IPS-NIHi11 (cell line): ENCODE measurements at regions not wholly inside any gene's neighbourhood (a gene's known extent, or its start where the extent isn't known, plus 50 kb on each side); places are given as distances from the start of the nearest gene placed in this dataset.

Experiments
- DNase-seq: peaks from one replicate; pipeline ENCODE4 v3.0.0; 2012; ENCODE audit warnings: mixed read lengths, low spot score

DNA sequence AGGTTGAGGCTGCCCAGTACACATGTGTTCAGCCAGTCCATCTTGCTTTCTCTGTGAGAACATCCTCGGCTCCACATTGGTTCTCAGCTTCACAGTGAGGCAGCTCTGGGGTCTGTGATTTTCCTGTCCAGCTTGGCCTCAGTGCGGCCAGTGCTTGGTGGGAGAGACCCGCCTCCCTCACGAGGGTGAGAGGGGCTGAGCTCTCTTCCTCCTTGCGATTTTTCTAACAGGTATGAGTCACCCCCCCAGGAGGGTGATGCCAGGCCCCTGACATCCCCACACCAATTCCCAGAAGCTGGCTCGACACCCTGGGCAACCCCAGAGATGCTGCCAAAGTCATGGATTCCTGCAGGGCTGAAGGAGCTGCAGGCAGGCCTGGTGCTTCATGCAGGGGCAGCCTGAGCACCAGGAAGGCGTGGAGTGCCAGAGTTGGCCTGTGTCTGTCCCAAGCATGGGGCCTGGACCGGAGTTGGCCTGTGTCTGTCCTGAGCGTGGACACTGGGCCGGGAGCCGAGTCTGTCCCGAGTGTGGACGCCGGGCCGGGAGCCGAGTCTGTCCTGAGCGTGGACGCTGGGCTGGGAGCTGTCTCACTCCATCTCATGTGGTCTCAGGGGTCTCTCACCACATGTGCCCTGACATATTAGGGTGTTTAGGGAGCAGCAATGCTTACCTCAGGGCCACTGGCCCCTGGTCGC is 408.6 kb upstream of the IRX4 start:
- DNase-seq: no peak

DNA sequence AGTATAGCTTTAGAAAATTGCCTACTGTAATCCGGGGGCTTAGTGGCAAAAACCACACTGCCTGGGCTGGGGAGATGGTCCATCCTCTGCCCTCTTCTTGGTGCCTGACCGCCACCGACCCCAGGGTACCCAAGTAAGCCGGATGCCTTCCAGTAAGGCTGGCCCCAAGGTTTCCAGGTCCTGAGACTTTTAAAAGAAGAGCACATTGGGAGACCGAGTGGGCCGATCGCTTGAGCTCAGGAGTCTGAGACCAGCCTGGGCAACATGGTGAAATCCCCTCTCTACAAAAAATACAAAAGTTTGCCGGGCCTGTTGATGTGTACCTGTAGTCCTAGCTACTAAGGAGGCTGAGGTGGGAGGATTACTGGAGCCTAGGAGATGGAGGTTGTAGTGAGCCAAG is 406.7 kb upstream of the IRX4 start:
- DNase-seq: no peak

DNA sequence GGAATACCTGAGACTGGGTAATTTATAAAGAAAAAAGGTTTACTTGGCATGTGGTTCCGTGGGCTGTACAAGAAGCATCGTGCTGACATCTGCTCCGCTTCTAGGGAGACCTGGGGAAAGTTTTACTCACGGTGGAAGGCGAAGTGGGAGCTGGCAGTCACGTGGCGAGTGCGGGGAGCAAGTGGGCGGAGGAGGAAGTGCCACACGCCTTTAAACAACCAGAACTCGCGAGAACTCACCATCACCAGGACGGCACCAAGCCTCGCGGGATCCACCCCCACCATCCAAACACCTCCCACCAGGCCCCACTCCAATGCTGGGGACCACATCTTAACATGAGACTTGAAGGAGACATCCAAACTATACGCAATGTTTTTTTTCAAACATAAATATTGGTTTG is 406.2 kb upstream of the IRX4 start:
- no peak for DNase-seq

DNA sequence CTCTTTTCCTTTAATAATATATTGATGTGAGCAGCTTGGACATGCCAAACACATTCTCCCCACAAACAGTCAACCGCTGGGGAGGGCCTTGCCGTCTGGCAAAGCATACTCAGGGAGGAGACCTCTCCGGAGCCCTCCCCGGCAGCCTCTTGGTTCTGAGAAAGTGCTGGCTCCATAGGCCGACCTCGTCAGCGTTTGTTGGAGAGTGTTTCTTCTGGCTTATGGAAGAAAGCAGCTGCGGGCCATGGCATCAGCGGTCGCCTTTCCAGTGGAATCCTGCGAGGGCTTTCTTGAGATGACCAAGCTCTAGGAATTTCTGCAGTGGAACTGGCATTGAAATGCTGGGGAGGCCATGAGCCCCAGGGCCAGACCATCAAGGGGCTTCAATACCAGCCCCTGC is 405.7 kb upstream of the IRX4 start:
- DNase-seq: no peak

DNA sequence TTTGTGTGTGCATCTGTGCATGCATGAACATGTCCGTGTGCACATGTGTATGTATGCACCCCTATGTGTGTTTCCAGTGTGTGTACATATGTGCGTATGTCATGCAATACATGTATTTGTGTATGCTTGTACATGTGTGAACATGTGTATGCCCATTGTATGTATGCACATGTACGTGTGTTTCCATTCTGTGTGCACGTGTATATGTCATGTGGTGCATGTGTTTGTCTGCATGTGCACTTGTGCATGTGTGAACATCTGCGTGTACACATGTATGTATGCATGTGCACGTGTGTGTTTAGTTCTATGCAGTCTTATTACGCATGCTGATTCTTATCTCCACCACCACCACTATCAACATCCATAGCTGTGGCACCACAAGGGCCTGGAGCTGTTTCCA is 403.5 kb upstream of the IRX4 start:
- DNase-seq: no peak

DNA sequence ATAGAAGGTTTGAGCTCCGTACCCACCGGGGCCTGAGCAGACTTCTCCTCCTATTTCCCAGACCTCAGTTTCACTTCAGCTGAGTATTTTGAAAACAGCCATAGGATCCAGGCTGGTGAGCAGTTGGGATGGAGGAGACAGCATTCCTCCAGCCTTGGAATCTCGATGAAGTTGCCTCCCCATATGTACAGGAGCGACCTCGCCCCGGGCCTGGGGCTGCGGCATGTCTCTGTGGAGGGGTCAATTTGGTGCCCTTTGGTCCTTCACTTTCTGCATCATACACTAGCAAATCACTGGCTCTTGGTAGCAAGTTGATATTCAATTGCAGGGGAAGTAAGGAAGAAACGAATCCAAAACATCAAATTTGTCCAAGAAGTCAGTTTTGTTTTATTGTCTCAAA is 402.0 kb upstream of the IRX4 start:
- DNase-seq: no peak

DNA sequence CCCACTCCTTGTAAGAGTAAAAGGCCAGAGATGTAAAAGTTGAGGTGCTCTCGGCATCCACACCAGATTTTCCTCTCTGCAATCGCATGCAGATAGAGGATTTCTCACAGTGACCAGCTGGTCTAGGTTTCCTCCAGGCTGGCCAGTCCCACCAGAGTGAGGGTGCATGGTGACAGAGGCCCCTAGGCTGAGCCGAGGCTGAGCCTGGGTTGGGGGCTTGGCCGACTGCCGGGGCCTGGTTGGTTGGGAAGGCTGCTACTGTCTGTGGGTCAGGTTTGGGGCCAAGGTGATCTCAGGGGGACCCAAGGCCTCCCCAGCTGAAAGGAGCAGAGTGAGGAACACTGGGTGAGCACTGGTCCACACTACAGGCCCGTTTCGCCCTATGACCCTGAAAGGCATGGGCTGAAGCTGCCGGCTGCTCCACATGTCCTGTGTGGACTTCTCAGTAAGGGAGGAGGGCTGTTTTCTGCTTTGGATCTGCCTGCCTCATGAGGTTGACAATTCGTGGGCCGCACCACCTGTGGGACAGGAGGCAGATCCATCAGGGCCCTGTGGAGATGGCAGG is 400.8 kb upstream of the IRX4 start:
- no peak for DNase-seq

DNA sequence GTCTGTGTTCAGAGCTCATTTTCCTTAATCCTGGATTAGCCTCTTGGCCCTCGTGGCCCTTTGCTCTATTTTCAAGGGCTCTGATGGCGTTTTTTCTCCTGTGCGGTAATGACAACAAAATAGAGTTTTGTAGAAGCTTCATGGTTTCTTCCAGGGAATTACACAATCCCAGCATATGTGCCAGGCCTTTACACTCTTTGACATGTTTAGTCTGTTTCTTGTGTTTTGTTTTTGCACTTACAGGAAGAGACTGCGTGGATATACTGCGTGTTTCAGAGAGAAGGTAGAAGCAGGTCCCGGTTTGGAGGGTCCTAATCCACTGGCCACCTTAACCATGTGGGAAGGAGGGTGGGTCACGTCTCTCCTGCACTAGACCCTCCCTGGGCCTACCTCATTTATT is 400.2 kb upstream of the IRX4 start:
- DNase-seq: no peak

DNA sequence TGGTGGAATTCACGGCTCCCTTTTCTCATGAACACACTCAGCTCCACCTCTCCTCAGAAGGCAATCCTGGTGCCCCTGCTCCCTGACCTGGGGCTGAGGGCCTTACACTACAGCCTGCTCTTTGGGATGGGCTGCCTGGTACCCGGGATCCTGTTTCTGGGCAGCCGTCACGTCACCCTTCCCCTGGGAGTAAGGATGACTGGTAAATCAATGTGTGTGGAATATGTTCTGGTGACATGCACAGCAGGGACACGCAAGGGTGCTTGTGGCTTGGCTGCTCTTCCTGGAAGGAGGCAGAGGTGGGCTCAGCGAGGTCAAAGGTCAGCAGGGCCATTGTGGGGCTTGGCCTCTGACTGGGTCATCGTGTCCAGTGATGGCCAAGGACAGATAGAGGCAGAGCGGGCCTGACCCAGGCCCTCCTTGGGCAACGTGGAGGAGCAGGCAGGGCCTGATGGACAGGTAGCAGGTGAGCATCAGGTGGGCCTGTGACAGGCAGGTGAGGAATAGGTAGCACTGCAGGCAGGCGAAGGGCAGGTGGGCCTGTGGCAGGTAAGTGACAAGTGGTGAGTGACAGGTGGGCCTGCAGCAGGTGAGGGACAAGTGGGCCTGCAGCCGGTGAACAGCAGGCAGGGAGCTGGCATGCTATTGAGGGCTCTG is 399.4 kb upstream of the IRX4 start:
- no peak for DNase-seq

DNA sequence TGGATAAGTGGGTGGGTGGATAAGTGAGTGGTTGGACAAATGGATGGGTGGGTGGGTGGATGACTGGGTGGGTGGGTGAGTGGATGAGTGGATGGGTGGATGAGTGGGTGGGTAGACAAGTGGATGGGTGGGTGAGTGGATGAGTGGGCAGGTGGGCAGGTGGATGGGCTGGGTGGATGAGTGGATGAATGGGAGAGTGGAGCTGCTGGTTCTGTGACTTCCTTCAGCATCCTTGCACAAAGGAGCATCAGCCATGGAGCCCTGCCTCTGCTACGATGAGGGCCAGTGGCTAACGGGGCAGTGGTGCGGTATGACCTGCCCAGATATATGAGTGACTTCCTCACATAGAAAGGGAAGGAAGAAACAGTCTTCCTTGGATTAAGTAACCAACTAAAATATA is 398.7 kb upstream of the IRX4 start:
- DNase-seq: no peak

DNA sequence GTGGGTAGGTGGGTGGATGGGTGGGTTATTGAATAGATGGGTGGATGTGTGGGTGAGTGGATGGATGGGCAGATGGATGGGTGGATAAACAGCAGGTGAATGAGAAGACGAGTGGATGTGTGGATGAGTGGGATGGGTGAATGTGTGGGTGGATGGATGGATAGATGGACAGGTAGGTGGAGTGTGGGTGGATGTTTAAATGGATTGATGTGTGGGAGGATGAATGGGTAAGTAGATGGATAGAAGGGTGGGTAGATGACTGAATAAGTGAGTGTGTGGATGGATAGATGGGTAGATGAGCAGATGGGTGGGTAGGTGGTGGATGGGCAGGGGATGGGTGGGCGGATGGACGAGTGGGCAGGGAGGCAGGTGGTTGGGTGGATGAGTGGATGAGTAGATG is 397.6 kb upstream of the IRX4 start:
- no peak for DNase-seq

DNA sequence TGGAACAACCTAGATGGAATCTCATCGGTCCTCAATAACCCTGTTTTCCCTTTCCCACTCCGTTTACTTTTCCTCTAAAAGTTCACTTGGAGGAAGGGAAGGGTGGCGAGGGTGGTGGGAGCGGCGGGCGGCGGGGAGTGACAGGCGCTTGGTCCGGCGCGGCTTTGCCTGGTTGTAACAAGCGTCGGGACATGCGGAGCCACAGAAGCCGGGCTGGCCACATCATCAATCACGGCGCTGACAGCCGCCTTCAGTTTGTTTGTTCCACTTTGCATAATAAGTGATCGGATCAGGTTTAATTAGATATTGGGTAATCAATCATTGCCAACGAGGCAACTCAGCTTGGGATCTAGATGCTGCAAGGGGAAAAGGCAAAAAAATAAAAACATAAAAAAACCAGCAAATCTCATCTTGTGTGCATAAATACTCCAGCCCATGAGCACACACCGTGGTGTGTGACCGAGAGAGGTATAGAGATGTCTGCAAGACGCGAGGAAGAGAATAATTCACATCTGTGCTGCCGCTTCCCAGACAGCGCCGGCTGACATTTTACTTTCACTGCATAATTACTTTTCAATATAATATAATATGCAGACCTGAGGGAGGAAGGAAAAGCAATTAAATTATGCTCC is 396.2 kb upstream of the IRX4 start:
- no peak for DNase-seq

DNA sequence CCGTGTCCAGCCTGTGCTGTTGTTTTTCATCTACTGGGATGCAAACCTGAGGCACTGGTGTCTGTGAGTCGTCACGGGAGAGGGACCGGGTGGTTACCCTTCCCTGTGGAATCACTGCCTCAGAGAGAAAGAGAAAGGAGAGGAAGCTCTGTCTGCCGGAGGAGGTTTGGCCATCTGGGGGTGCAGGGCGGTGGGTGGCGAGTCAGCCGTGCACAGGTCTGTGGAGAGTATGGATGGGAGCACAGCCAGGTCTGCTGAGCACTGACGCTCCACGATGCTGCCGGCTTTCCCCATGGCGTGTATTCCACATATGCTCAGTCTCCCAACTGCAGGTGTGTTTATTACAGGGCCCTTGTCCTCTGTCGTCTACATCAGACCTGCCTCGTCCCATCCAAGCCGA is 395.2 kb upstream of the IRX4 start:
- DNase-seq: no peak

DNA sequence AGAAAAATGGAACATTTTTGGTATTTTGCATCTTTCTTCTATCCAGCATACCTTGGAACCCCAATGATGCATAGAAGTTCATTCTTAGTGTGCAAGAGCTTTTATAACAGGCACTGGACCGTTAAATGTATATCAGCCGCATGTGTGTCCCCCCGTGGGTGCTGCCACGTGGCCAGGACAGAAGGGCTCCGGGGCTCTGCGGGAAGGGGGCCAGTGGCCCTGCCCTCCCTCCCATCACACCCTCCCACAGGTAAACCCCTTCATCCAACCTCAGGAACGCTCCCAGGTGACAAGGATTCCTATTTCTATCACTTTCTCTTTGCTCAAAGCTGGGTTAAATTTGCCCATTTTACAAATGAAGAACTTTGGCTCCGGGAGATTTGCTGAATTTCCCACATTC is 393.4 kb upstream of the IRX4 start:
- no peak for DNase-seq

DNA sequence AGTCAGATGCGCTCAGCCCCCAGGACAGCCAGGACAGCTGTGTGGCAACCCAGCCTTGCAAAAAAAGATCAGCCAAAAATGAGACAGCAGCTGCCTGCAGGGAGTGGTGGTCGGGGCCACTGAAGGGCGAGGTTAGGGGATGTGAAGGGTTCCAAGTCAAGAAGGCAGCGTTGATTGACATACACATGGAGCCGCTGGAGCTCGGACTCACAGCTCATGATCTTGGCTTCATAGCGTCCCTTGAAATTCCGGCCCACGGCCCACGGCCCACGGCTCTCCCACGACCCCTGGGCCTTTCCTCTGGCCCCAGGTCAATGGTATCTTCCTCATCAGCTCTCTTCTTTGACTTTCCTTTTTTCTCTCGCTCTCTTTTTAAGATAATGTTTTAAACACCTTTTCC is 390.0 kb upstream of the IRX4 start:
- DNase-seq: no peak

DNA sequence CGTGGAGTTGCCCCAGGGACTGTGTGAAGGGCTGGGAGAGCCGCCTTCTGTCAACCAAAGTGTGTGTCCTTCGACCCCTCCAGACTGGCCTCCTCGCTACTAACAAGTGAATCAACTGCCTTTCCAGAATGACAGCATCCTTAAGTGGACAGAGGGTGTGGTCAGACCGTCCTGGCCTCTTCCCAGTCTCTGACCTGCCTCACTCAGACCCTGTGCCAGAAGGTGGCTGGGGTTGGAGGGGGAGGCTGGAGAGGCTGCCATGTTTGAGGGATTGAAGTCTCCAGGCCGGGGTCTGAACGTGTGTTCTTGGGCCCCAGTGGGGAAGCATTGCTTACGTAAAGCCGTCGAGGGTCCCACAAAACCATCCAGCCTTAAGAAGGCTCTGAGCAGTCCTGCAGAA is 389.3 kb upstream of the IRX4 start:
- no peak for DNase-seq

DNA sequence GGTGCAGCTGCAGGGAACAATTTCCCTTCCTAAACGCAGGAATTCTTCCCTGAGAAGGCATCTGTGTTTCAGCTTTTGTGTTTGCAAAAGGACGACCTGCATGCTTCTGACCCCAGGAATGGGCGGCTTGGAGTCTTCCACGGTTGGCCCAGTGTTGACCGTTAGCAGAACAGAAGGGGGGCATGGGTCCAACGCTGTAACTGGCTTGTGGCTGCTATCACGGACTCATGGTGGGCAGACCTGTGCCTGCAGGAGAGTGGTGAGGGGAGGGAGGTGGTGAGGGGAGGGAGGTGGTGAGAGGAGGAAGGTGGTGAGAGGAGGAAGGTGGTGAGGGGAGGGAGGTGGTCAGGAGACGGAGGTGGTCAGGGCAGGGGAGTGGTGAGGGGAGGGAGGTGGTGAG is 388.6 kb upstream of the IRX4 start:
- DNase-seq: no peak

DNA sequence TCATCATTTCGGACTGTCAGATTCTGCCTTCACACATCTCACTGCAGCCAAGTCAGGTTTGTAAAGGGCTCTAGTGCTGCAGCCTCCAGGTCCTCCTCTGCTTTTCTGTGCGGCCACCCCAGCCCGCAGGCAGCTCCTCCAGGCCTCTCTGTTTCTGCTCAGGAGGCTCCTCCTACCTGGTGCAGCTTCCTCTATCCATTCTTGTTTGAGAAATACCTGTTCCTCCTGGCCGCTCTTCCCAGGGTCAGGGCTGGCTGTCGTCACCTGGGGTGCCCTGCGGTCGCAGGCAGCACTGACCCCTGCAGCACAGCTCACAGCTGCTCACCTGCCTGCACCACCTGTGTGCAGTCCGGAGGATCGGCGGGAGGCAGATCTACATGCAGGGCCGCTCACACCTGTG is 387.7 kb upstream of the IRX4 start:
- DNase-seq: peak; percentile 39

DNA sequence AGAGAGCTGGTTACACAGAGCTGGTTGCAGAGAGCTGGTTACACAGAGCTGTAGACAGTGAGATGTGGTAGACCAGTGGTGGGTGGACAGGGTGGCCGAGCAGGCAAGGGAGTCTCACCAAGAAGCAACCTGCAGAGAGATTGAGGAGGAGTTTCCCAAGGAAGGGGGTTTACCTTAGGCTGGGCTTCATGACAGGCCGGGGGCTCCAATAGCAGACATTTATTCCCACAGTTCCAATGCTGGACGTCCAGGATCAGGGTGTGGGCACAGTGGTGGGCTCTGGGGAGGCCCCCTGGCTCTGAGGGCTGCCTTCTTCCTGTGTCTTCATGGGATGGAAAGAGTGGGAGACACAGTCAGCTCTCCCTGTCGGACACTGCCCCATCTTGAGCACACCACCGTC is 386.9 kb upstream of the IRX4 start:
- no peak for DNase-seq

DNA sequence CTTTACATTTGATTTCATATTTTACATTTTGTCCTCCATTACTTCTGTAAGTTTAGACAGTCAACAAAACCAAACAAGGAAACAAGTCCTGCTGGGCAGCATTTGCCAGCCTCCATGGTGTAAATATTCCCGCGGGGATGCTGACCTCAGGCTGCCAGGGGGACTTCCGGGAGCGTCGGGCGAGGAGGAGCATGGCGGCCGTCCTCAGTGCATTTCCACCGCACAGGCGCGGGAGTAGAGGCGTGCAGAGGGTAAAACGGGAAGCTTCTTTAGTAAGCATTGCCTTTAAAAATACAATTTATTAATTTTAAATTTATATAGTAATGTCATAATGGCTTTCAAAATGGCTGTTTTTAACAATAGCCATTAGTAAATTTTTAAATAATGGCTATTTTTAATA is 385.3 kb upstream of the IRX4 start:
- DNase-seq: no peak

DNA sequence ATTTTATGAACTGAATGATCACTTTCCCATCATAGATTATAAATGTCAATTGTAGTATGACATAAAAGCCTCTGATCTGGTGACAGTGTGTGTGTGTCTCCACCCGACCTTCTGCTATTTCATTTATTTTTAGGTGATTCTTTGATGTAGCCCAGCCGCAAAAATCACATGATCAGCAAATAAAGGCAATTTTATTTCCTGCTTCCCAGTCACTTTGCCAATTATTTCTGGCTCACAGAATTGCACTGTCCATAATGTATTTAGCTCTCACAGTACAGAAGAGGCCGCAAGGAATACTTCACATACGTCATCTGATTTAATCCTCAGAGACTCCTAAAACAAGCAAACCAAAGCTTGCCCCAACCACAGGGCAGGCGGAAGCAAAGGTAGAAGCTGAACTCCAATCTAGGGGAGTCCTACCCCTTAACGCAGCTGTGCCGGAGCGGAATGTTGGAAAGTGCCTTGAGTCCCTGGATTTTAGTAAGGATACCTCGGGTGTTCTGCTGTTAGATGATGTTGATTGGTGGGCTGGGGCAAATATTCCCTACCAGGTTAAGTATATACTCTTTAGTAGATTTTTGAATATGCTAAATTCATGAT is 384.0 kb upstream of the IRX4 start:
- DNase-seq: no peak

DNA sequence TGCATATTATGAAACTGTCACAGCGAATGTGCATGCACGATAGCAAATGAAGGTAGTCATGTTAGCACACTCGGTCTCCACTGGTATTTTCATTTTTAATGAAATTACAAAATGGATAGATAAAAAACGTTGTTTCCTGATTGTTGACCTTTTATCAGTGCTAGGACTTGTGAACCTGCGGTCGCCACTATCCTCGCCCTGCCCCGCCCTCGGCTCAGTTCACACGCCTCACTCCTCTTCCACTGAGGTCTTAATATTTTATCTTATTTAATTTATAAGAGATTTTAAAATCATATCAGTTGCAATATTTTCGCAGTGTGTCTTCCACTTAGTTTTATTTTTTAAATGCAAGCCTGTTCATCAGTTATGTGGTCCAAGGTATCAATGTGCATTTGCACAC is 382.6 kb upstream of the IRX4 start:
- no peak for DNase-seq

DNA sequence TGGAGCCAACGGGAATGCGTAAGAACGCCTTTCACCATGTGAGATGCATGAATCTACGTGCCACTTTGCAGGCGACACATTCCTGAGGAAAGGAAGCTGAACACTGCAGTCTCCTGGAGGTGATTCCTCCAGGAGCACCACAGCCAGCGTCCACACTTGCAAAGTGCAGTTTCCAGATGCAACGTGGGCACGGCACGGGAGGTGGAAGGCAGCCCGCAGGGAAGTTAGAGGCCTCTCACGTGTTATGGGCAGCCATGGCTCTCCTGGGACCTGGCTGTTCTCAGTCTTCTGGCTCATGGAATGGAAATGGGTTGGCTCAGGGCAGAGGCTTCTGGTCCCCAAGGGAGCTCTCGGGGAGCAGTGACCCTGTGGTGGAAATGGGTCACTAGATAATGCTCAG is 381.0 kb upstream of the IRX4 start:
- DNase-seq: no peak
